RPMI8226 (cell line): ENCODE measurements at regions not wholly inside any gene's neighbourhood (a gene's known extent, or its start where the extent isn't known, plus 50 kb on each side); places are given as distances from the start of the nearest gene placed in this dataset.
"Not testable (repeated sequence)": the region's sequence is repeated elsewhere in the genome, so short reads cannot be mapped to it uniquely, and the experiment has no call there.

Source experiments
- DNase-seq: peaks from one replicate; pipeline ENCODE4 v3.0.0-alpha.2; 2015

- DNase-seq = no peak
These were observed 93.9 kb downstream of the DACT1 start for GRCh38 chr14:58731465-58732293.

GRCh38 chr14:58732387-58732786 lies 94.6 kb downstream of the DACT1 start:
- no peak for DNase-seq

GRCh38 chr14:58733451-58734208 lies 95.9 kb downstream of the DACT1 start:
- DNase-seq = no peak

- DNase-seq = no peak
These were observed 97.8 kb downstream of the DACT1 start for GRCh38 chr14:58735596-58735995.

GRCh38 chr14:58736606-58737005 lies 98.8 kb downstream of the DACT1 start:
- no peak for DNase-seq

GRCh38 chr14:58737511-58737910 lies 99.7 kb downstream of the DACT1 start:
- DNase-seq = no peak

GRCh38 chr14:58738189-58738836 lies 100.6 kb downstream of the DACT1 start:
- no peak for DNase-seq

GRCh38 chr14:58738876-58739275 lies 101.1 kb downstream of the DACT1 start:
- DNase-seq = no peak

GRCh38 chr14:58739674-58740073 lies 101.9 kb downstream of the DACT1 start:
- DNase-seq = no peak

GRCh38 chr14:58740379-58740935 lies 102.7 kb downstream of the DACT1 start:
- DNase-seq = no peak

- DNase-seq = no peak
These were observed 107.1 kb downstream of the DACT1 start for GRCh38 chr14:58744801-58745394.

GRCh38 chr14:58746261-58746660 lies 108.5 kb downstream of the DACT1 start:
- DNase-seq = no peak

GRCh38 chr14:58746701-58747100 lies 108.9 kb downstream of the DACT1 start:
- DNase-seq = no peak

GRCh38 chr14:58747181-58747580 lies 109.4 kb downstream of the DACT1 start:
- DNase-seq = no peak

GRCh38 chr14:58748251-58748650 lies 110.5 kb downstream of the DACT1 start:
- not testable (repeated sequence) for DNase-seq

GRCh38 chr14:58749066-58749669 lies 111.4 kb downstream of the DACT1 start:
- DNase-seq = peak; percentile 10

- DNase-seq = no peak
These were observed 112.8 kb downstream of the DACT1 start for GRCh38 chr14:58750321-58751269.

- DNase-seq = no peak
These were observed 114.0 kb downstream of the DACT1 start for GRCh38 chr14:58751788-58752187.

GRCh38 chr14:58752289-58752688 lies 114.5 kb downstream of the DACT1 start:
- DNase-seq = no peak

- DNase-seq = peak; percentile 14
These were observed 115.0 kb downstream of the DACT1 start for GRCh38 chr14:58752771-58753201.
